T-cell (primary cell): ENCODE measurements at regions not wholly inside any gene's neighbourhood (a gene's known extent, or its start where the extent isn't known, plus 50 kb on each side); places are given as distances from the start of the nearest gene placed in this dataset.

Experiments used
- ATAC-seq, 4 experiments: fragments of 200-7000 bp in 3 of 4; fragments of 150-1000 bp in 1 of 4; cut with Tn5 transposase; replicated peaks in 1 of 4; 1 replicate in 3 of 4; 2 replicates in 1 of 4; pipeline ENCODE4 v1.10.0; 2021; ENCODE audit warnings: moderate library complexity in 3 of 4, mild to moderate bottlenecking in 2 of 4, moderate number of reproducible peaks in 1 of 4
- CTCF ChIA-PET, 2 donors: fragments of 300-600 bp; sonication (Branson Sonifier 250); formaldehyde crosslinking; loops; one replicate each; lab custom pipeline; 2022; ENCODE audit warnings: antibody characterized with exemption in 2 of 2; lab: Charles Lee
- POLR2A ChIA-PET, 2 donors: fragments of 300-600 bp; sonication (Branson Sonifier 250); formaldehyde crosslinking; loops; one replicate each; lab custom pipeline; 2022; ENCODE audit warnings: antibody characterized with exemption in 2 of 2; lab: Charles Lee
- DNase-seq, 35 experiments: peaks; one replicate each; pipeline versions ENCODE4 v3.0.0 to v3.0.0-alpha.2; 2013 to 2023
- H3K27ac ChIP-seq: one replicate; pipeline ENCODE4 v1.5.1; 2013; ENCODE audit warnings: low read length
- H3K27me3 ChIP-seq, 2 experiments: replicated peaks in 1 of 2; 1 replicate in 1 of 2; 2 replicates in 1 of 2; pipeline versions ENCODE4 v1.6.1 to v1.7.0; 2013; ENCODE audit warnings: low read length in 1 of 2, mixed read lengths in 1 of 2; ENCODE audit not compliant: control insufficient read depth in 2 of 2, insufficient read depth in 2 of 2; ENCODE audit errors: extremely low read depth in 1 of 2
- H3K36me3 ChIP-seq, 2 donors: 1 replicate in 1 of 2; 2 replicates in 1 of 2; pipeline versions ENCODE4 v1.6.1 to v1.7.0; 2013; ENCODE audit warnings: low read length in 1 of 2; ENCODE audit not compliant: control insufficient read depth in 2 of 2, insufficient read depth in 1 of 2; ENCODE audit errors: extremely low read depth in 1 of 2
- H3K4me1 ChIP-seq, 2 experiments: 1 replicate in 1 of 2; 2 replicates in 1 of 2; pipeline versions ENCODE4 v1.6.1 to v1.7.0; 2013; ENCODE audit warnings: low read length in 2 of 2, mixed read lengths in 1 of 2; ENCODE audit not compliant: insufficient read depth in 2 of 2, control insufficient read depth in 1 of 2; ENCODE audit errors: extremely low read depth in 1 of 2
- H3K4me3 ChIP-seq, 2 donors: 1 replicate in 1 of 2; 2 replicates in 1 of 2; pipeline versions ENCODE4 v1.5.1 to v1.7.0; 2013; ENCODE audit warnings: mild to moderate bottlenecking in 2 of 2, low read length in 1 of 2, moderate library complexity in 1 of 2; ENCODE audit not compliant: control insufficient read depth in 1 of 2; ENCODE audit errors: extremely low read depth in 1 of 2
- H3K9me3 ChIP-seq: 2 replicates; pipeline ENCODE4 v1.7.0; 2013
- H3K27ac Mint-ChIP-seq, 2 donors: one replicate each; pipeline ENCODE4 v1.8.0; 2020 to 2021; ENCODE audit warnings: mild to moderate bottlenecking in 2 of 2, mixed read lengths in 2 of 2
- H3K27me3 Mint-ChIP-seq, 2 donors: one replicate each; pipeline ENCODE4 v1.8.0; 2021 to 2022; ENCODE audit warnings: mixed read lengths in 2 of 2
- H3K36me3 Mint-ChIP-seq: one replicate; pipeline ENCODE4 v1.8.0; 2021; ENCODE audit warnings: mixed read lengths
- H3K4me1 Mint-ChIP-seq, 3 donors: one replicate each; pipeline ENCODE4 v1.8.0; 2020 to 2022; ENCODE audit warnings: mixed read lengths in 3 of 3, mild to moderate bottlenecking in 1 of 3
- H3K4me3 Mint-ChIP-seq, 3 donors: one replicate each; pipeline ENCODE4 v1.8.0; 2020 to 2022; ENCODE audit warnings: mild to moderate bottlenecking in 3 of 3, mixed read lengths in 3 of 3, moderate library complexity in 3 of 3
- H3K9me3 Mint-ChIP-seq, 3 donors: one replicate each; pipeline ENCODE4 v1.8.0; 2020 to 2022; ENCODE audit warnings: mixed read lengths in 3 of 3
- WGBS: methylation state at CpG from one replicate; pipeline ENCODE4 v1.1.5; 2013; ENCODE audit warnings: missing lambda C conversion rate; ENCODE audit not compliant: insufficient coverage; 5-methylcytosine and 5-hydroxymethylcytosine counted together

- Histone ChIP-seq H3K4me3 (no peak overlapping the region), H3K9me3 (no peaks in the 10 kb centered on the region), H3K36me3 (no peaks in the 10 kb centered on the region), H3K27ac (no peak overlapping the region), H3K4me1 (no peaks in the 10 kb centered on the region), H3K27me3 (no peaks in the 10 kb centered on the region)
- Mint-ChIP-seq H3K27me3 (no peaks in the 10 kb centered on the region), H3K9me3 (peaks cover 3 to 7% (median 5%) of the 10 kb centered on the region in 3 donors), H3K36me3 (no peaks in the 10 kb centered on the region), H3K4me1 (no peaks in the 10 kb centered on the region), H3K27ac (no peak overlapping the region), H3K4me3 (no peak overlapping the region)
- no peak for ATAC-seq
- ChIA-PET CTCF (no interaction called here), POLR2A (no interaction called here)
- 75% methylated on average over 2 of the region's 3 CpGs for WGBS
- no peak for DNase-seq
Observed at GRCh38 chr5:167348980-167349379, 942.5 kb upstream of the WWC1 start.

GRCh38 chr5:167351316-167351715 is 940.1 kb upstream of the WWC1 start:
- no peaks in the 10 kb centered on the region for H3K27me3 ChIP-seq
- H3K4me1 ChIP-seq = no peaks in the 10 kb centered on the region
- no peaks in the 10 kb centered on the region for H3K27me3 Mint-ChIP-seq
- no peak overlapping the region for H3K4me3 Mint-ChIP-seq
- CTCF ChIA-PET = interaction anchor here in 1 of 2 donors (0.7 kb wide), 1 partner anchor 649 kb away, joined by 3 read pairs; no protein-coding TSS in a partner anchor
- POLR2A ChIA-PET = no interaction called here
- H3K9me3 Mint-ChIP-seq = peaks cover 0 to 7% (median 3%) of the 10 kb centered on the region in 3 donors
- no peak overlapping the region for H3K27ac Mint-ChIP-seq
- H3K36me3 Mint-ChIP-seq = no peaks in the 10 kb centered on the region
- no peak overlapping the region for H3K4me3 ChIP-seq
- H3K9me3 ChIP-seq = no peaks in the 10 kb centered on the region
- WGBS = 55% methylated on average over 2 of the region's 4 CpGs
- H3K27ac ChIP-seq = no peak overlapping the region
- no peaks in the 10 kb centered on the region for H3K36me3 ChIP-seq
- ATAC-seq (no peak), DNase-seq (no peak)
- no peaks in the 10 kb centered on the region for H3K4me1 Mint-ChIP-seq

GRCh38 chr5:167352801-167353200 is 938.6 kb upstream of the WWC1 start:
- no peak overlapping the region for H3K4me3 Mint-ChIP-seq
- no peaks in the 10 kb centered on the region for H3K36me3 Mint-ChIP-seq
- Histone ChIP-seq H3K9me3 (no peaks in the 10 kb centered on the region), H3K4me1 (no peaks in the 10 kb centered on the region), H3K4me3 (no peak overlapping the region), H3K27ac (no peak overlapping the region), H3K36me3 (no peaks in the 10 kb centered on the region), H3K27me3 (no peaks in the 10 kb centered on the region)
- no peak overlapping the region for H3K27ac Mint-ChIP-seq
- ChIA-PET CTCF (no interaction called here), POLR2A (no interaction called here)
- no peak for DNase-seq
- no CpG with 5 or more reads among the region's 10 CpGs for WGBS
- ATAC-seq = no peak
- H3K9me3 Mint-ChIP-seq = peaks cover 0 to 3% (median 3%) of the 10 kb centered on the region in 3 donors
- no peaks in the 10 kb centered on the region for H3K27me3 Mint-ChIP-seq
- H3K4me1 Mint-ChIP-seq = no peaks in the 10 kb centered on the region

GRCh38 chr5:167355346-167355745 is 936.1 kb upstream of the WWC1 start:
- Histone ChIP-seq H3K27me3 (no peaks in the 10 kb centered on the region), H3K9me3 (no peaks in the 10 kb centered on the region), H3K4me1 (no peaks in the 10 kb centered on the region), H3K36me3 (no peaks in the 10 kb centered on the region), H3K27ac (no peak overlapping the region), H3K4me3 (no peak overlapping the region)
- WGBS = 95% methylated on average over 3 of the region's 5 CpGs
- Mint-ChIP-seq H3K36me3 (no peaks in the 10 kb centered on the region), H3K27me3 (no peaks in the 10 kb centered on the region), H3K4me1 (no peaks in the 10 kb centered on the region), H3K27ac (no peak overlapping the region), H3K9me3 (peaks cover 1 to 3% (median 3%) of the 10 kb centered on the region in 3 donors), H3K4me3 (no peak overlapping the region)
- ATAC-seq (no peak), DNase-seq (no peak)
- ChIA-PET POLR2A (no interaction called here), CTCF (no interaction called here)

GRCh38 chr5:167356374-167356773 is 935.1 kb upstream of the WWC1 start:
- Histone ChIP-seq H3K9me3 (no peaks in the 10 kb centered on the region), H3K27me3 (no peaks in the 10 kb centered on the region), H3K36me3 (no peaks in the 10 kb centered on the region), H3K4me3 (no peak overlapping the region), H3K4me1 (no peaks in the 10 kb centered on the region), H3K27ac (no peak overlapping the region)
- DNase-seq = no peak
- H3K27me3 Mint-ChIP-seq = no peaks in the 10 kb centered on the region
- no peak overlapping the region for H3K27ac Mint-ChIP-seq
- ChIA-PET CTCF (no interaction called here), POLR2A (no interaction called here)
- 100% methylated on average over 1 of the region's 1 CpG for WGBS
- H3K4me1 Mint-ChIP-seq = no peaks in the 10 kb centered on the region
- H3K4me3 Mint-ChIP-seq = no peak overlapping the region
- ATAC-seq = no peak
- no peaks in the 10 kb centered on the region for H3K36me3 Mint-ChIP-seq
- peaks cover 2 to 9% (median 6%) of the 10 kb centered on the region in 3 donors for H3K9me3 Mint-ChIP-seq

GRCh38 chr5:167358868-167359492 is 932.5 kb upstream of the WWC1 start:
- CTCF ChIA-PET = no interaction called here
- WGBS = no CpG with 5 or more reads among the region's 6 CpGs

GRCh38 chr5:167361795-167362194 is 929.6 kb upstream of the WWC1 start:
- POLR2A ChIA-PET = no interaction called here
- ATAC-seq = no peak
- Histone ChIP-seq H3K27ac (no peak overlapping the region), H3K4me1 (no peaks in the 10 kb centered on the region), H3K27me3 (no peaks in the 10 kb centered on the region), H3K4me3 (no peak overlapping the region), H3K9me3 (no peaks in the 10 kb centered on the region), H3K36me3 (no peaks in the 10 kb centered on the region)
- Mint-ChIP-seq H3K4me3 (no peak overlapping the region), H3K36me3 (no peaks in the 10 kb centered on the region), H3K4me1 (no peaks in the 10 kb centered on the region), H3K9me3 (peaks cover 7 to 16% (median 15%) of the 10 kb centered on the region in 3 donors), H3K27me3 (no peaks in the 10 kb centered on the region), H3K27ac (no peak overlapping the region)
- CTCF ChIA-PET = no interaction called here
- DNase-seq = no peak
- no CpG with 5 or more reads among the region's 1 CpG for WGBS

More at GRCh38 chr5:167358868-167359492, 932.5 kb upstream of the WWC1 start:
- Mint-ChIP-seq H3K4me1 (no peaks in the 10 kb centered on the region), H3K9me3 (peaks cover 7 to 14% (median 10%) of the 10 kb centered on the region in 3 donors), H3K27me3 (no peaks in the 10 kb centered on the region), H3K4me3 (no peak overlapping the region), H3K36me3 (no peaks in the 10 kb centered on the region), H3K27ac (no peak overlapping the region)
- ATAC-seq (no peak), DNase-seq (no peak)
- Histone ChIP-seq H3K4me3 (no peak overlapping the region), H3K27me3 (no peaks in the 10 kb centered on the region), H3K4me1 (no peaks in the 10 kb centered on the region), H3K27ac (no peak overlapping the region), H3K9me3 (no peaks in the 10 kb centered on the region), H3K36me3 (no peaks in the 10 kb centered on the region)
- POLR2A ChIA-PET = no interaction called here
